GM18870 (cell line): ENCODE measurements at regions not wholly inside any gene's neighbourhood (a gene's known extent, or its start where the extent isn't known, plus 50 kb on each side); places are given as distances from the start of the nearest gene placed in this dataset.

Source experiments
- ATAC-seq: cut with Tn5 transposase; IDR thresholded peaks from one replicate; pipeline ENCODE4 v1.9.1; 2021; ENCODE audit warnings: moderate library complexity; ENCODE audit not compliant: unreplicated experiment

DNA sequence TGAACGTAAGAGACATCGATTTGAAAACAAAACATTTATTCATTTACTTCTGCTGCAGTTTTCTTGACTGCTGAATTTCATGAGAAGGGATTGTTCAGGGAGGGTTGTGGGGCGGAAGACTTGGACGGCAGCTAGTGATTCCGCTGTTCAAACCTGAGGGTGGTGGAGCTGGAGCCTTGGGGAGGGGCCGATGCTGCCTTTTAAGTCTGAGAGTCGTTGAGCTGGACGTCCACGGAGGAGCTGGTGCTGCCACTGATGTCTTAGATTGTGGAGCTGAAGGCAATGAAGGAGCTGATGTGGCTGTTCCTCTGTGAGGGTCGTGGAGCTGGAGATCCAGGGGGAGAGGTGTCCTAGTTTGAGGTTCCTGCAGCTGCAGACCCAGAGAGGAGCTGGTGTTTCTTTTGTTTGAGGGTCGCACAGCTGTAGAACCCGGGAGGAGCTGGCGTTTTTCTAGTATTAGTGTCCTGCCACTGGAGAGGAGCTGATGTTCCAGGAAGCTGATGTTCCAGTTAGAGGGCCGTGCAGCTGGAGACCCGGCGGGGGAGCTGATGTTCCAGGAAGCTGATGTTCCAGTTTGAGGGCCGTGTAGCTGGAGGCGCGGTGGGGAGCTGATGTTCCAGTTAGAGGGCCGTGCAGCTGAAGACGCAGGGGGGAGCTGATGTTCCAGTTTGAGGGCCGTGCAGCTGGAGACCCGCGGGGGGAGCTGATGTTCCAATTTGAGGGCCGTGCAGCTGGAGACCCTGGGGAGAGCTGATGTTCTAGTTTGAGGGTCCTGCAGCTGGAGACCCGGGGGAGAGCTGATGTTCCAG lies 150.9 kb downstream of the RTP5 start:
- no peak for ATAC-seq

DNA sequence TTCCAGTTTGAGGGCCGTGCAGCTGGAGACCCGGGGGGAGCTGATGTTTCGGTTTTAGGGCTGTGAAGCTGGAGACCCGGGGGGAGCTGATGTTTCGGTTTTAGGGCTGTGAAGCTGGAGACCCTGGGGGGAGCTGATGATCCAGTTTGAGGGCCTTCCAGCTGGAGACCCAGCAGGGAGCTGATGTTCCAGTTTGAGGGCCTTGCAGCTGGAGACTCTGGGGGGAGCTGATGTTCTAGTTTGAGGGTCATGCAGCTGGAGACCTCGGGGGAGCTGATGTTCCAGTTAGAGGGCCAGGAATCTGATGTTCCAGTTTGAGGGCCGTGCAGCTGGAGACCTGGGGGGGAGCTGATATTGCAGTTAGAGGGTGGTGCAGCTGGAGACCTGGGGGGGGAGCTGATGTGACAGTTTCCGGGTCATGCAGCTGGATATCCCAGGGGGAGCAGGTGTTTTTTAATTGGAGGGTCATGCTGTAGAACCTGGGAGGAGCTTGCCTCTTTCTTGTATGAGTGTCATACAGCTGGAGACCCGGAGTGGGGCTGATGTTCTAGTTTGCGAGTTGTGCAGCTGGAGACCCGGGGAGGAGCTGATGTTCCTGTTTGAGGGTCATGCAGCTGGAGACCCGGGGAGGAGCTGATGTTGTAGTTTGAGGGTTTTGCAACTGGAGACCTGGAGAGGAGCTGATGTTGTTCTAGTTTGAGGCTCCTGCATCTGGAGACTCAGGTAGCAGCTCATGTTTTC lies 153.2 kb downstream of the RTP5 start:
- no peak for ATAC-seq

DNA sequence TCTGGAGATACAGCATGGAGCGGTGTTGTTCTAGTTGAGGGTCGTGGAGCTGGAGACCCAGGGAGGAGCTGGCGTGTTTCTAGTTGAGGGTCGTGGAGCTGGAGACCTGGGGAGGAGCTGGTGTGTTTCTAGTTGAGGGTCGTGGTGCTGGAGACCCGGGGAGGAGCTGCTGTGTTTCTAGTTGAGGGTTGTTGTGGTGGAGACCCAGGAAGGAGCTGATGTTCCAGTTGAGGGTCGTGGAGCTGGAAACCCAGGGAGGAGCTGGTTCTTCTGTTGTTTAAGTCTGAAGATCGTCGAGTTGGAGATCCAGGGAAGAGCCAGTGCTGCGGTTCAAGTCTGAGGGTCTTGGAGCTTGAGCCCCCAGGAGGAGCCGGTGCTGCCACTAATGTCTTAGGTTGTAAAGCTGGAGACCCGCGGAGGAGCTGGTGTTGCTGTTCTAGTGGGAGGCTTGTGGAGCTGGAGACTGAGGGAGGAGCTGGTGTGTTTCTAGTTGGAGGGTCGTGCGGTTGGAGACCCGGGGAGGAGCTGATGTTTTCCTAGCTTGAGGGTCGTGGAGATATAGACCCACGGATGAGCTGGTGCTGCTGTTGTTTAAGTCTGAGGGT lies 155.3 kb downstream of the RTP5 start:
- ATAC-seq = no peak

DNA sequence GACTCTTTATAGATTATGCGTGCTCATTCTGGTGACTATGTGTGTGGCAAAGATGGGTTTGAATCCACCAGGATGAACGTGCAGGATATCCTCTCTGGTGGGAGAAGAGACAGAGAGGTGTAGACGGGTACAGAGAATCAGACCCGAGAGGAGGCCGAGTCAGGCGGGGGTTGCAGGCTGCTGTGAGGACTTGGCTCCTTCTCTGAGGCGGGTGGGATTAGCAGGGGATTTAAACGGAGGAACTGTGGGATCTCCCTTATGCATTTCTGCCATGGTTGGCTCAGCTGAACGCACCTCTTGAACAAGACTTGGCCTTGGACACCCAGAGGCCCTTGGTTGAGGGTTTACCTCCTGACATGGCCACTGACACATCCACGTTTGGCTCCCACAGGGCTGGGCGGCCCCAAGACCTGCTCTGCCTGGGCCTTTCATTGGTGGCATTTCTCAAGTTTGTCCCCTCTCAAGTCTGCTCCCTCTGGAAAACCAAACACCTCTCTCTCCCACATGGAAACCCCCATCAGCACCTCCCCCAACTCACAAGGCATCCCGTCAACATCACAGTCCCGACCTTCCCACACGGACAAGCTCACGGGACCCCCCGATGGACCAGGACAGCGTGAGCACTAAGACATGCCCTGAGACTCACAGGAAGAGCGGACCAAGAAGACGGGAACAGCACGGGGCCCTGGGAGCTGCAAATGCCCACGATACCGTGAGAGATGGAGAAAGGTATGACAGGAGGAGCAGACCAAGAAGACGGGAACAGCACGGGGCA lies 158.3 kb downstream of the RTP5 start:
- ATAC-seq = no peak

DNA sequence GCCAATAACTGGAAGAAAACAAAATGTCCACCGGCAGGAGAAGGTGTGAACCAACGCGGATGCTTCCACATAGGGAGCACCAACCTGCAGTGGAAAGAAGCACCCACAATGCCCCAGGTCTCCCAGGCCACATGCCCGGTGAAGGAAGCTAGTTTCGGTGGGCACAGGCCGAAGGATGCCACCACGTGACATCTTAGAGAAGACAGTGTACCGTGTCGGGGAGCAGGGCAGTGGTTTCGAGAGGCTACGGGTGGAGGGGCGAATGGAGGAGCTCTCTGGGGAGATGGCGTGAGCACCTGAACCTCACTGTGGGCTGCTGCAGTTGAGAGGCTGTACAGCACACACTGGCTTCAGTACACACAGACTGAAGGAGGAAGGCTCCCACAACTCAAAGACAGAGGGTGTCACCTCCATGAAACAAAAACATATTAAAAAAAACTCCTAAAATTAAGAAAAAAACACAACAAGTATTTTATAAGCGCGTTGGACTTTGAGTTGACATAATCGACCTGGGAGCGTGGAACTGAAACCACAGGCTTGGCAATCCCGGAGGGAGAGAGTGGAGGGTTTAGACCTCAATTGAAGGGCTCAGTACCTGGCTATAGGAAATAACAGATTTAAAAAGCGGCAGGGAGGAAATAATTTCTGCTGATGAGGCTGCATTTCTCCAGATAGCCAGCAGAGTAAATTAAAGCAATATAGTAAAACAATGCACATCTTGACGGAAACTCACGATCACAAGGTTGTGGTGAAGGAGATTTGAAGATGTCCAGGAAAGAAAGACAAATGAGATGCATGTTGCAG lies 160.1 kb downstream of the RTP5 start:
- no peak for ATAC-seq

DNA sequence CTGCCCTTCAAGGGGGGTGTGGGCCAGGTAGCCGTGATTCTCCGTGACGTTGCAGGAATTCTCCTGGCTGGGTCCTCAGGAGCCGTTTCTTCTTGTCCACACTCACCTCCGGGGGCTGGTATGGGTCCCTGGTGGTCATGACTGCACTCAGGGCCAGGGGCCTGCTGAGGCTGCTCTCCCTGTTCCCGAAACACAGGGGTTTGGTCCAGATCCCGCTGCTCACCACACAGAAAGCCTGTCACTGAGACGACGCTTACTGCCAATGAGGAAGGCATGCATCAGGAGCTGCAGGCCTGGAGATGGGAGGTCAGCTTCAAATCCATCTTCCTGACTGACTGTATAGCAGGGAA lies 160.7 kb downstream of the RTP5 start:
- no peak for ATAC-seq

DNA sequence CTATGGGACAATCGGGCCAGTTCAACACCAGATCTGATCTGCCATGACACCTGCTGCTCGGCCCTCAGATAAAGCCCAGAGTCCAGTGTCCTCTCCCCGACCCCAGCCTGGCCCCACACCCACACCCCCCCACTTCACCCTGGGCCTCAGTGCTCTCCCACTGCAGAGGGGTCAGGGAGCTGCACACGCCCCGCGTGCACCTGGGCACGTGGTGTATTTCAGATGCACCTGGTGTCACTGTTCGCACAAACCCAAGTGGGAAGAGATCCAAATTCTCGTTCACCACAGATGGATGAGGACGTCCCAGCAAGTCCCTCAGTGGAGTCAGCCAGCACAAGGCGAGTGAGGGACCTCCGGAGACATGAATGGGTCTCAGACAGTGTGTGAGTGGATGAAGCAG lies 161.3 kb downstream of the RTP5 start:
- ATAC-seq = no peak

DNA sequence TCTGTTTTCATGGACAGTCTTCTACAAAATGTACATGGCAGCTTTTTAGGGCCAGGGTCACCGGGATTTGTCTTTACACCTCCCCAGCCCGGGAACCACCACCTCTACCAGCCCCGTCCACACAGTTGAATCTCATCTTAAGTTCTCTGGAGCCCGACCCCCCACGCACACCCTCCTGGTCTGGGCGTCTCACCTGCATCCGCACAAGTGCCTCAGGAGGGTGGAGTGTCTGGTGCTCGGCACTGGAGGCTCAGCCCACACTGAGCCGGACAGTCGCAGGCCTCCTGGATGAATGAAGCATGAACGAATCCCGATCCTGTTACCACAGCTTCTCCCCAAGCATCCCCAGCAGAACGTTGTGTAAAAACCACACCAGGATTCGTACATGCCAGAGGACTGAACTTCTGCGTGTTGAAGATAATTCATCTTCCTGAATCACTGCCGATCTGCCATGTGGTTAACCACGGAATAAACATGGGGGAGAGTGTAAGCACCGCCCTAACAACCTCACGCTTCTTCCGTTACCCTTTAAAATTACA lies 162.0 kb downstream of the RTP5 start:
- ATAC-seq = no peak

DNA sequence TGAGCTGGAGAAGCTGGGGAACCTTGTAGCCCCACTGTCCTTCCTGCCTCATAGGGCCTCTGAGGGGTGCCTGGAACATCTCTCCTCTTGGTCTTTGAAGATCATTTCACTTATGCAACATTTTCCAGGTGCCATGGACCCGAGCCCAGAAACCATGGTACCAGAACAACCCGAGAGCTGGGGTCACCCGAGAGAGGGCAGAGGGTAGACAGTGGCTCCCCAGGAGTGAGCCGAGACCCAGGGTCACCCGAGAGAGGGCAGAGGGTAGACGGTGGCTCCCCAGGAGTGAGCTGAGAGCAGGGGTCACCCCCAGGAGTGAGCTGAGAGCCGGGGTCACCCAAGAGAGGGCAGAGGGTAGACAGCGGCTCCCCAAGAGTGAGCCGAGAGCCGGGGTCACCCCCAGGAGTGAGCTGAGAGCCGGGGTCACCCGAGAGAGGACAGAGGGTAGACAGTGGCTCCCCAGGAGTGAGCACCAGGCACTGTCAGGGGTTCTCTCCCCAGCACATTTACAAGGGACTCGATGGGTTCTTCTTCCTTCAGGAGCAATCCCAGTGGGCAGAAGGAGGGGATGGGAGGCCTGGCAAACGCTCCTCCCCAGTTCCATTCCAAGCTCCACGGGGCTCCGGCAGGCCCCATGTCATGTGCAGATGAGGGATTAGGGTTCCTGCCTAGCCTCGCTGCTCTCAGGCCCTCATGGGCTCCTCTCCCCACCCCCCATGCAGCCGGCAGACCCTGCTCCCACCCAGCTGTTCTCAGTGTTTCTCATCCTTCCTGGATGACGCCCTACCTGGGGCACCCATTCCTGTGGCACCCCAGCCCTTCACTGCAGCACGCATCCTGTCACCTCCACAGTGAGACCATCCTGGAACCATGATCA lies 163.5 kb downstream of the RTP5 start:
- no peak for ATAC-seq

DNA sequence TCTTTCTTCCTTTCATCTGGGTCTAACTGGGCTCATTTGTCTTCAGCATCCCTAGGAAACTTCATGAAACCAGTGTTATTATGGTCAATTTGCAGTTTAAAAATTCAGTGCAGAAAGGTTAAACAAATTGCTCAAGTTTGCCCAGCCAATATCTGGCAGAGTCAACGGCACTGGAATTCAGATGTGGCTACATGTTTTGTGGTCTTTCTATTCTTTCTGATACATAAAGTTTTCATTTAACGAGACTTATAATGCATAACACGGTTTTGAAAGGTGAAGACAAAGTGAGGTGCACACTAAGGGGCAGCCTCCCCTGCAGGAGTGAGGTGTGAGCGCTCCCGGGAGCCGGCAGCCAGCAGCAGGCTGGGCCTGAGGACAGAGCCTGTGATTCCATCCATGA lies 164.6 kb downstream of the RTP5 start:
- no peak for ATAC-seq

DNA sequence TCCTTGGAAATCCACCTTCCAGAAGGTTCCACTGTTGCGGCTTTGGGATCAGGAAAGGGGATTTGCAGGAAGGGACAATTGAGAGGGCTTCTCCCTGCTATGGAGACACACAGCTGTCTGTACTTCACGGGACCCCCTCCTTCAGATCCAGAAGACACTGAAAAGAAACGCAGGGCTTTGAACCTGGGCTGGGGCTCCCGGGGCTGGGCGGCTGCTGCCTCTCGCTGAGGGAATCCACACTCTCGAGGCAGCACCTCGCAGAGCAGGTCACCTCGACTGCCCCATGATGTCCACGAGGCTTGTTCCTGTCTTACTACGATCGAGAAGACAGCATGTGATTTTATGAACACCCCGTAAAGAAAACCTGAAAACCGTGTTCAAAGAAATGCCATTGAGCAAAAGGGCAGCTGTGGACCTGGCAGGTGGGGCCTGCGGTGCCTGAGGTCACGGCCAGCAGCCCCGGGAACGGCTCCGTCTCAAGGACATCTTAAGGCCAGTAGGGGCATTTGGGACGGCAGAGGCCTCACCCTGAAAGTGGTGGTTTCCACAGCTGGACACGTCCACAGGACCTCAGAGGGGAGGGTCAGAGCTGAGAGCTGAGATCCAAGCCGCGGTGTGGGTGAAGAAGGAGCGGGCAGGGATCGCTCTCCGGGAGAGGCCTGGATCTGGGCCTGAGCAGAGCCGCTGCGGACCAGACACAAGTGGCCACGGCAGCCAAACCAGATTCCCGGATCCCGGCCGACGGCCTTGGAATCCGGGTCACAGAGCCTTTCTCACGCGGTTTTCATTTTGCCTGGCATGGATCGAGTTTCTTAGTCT lies 165.7 kb downstream of the RTP5 start:
- ATAC-seq = no peak

DNA sequence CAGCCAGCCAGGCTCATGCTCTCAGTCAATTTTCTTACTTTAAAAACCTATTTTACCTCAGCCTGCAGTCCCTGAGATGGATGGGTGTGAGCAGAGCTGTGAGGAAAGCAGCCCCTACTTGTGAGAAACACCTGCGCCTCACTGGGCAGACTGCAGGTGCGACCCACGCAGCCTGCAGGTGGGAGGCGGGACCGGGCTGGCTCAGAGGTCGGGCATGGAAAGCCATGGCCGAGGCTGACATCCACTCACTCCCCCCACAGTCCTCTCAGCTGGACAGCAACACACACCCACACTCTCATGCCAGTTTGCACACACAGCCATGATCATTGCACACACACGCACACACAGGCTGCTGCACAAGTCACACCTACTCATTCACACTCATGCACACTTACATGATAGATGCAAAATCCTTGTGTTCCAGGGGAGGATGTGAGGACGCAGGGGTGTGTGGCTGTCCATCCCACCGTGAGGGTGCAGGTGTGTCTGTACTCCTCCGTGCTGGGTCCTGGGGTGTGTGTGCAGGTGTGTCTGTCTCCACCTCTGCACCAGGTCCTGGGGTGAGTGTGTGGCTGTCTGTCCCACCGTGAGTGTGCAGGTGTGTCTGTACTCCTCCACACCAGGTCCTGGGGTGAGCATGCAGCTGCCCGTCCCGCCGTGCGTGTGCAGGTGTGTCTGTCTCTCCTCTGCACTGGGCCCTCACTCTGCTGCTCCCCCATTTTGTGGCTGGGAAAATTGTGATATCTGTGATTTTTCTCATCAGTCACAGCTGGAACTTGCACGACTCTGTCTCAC lies 166.5 kb downstream of the RTP5 start:
- ATAC-seq = no peak

DNA sequence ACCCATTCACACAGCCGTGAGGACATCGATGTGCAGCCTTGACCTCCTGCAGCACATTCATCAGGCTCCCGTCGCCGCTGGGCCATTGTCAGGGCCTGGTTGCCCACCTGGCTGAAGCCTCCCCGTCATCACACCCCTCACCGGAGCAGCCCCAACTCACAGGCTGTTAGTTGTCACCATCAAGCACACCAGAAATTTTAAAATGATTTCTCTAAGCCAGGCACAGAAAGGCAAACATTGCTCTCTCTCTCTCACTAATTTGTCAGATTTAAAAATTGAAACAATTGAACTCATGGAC lies 167.1 kb downstream of the RTP5 start:
- ATAC-seq = no peak

DNA sequence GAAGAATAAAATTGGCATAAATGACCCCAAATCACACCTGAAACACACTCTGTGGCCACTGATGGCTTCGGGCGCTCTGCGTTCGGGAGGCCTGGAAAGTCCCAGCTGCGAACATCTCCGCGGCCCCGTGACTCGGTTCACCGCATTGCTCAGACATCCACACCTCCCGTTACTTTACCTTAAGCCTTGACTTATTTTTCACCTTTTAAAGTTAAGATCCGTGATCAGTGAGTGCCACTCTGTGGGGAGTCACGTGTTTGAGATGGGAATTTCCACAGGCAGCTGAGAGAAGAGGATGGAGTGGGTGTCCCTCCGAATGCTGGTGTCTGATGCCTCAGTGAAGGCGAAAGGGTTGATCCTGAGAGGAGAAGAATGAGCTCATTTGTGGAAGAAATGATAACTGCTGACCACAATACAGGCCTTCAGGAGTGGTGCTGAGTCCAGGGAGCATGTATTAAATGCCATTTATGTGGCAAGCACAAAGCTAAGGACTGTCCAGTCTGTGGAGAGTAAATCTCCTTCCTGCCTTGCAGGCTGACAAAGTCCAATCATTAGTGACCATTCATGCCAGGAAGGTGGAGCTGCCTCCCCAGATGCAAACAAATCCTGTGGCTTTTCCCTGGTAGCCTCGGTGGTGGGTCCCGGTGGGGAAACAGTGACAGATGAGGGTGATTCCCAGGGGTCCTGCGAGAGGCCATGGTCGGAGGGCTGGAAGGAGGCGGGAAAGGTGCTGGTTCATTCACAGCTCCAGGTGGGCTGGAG lies 168.8 kb downstream of the RTP5 start:
- ATAC-seq = no peak

DNA sequence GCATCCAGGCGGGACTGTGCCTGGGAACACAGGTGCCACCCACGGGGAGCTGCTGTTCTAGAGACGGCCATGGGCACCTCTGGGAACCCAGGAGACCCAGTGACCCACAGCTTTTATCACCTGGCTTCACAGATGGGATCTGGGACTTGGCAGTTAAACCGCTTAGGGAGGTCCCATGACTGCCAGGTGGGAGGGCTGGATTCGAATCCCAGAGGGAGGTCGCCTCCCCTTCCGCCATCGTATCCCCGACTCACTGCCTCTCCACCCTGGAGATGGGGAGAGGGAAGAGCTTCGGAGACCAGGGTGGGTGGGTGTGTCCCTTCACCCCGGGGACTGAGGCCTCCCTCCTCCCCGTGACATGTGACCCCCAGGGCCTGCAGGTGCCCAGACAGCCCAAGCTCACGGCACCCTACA lies 169.4 kb downstream of the RTP5 start:
- no peak for ATAC-seq

DNA sequence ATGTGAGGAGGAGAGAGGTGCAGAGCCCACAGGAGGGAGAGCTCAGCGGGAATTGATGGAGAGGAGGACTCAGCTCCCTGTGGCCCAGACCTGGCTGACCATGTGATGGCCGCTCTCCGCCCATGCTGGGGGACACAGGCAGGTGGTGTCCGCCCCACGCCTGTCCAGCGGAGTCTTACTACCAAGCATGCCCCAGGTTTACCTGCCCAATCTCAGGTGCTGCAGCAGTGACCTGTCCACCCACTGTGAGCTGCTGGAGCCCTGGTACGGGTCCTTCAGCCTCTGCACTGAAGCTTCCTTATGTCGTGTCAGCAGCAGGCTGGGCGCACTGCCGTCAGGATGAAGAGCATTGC lies 170.8 kb downstream of the RTP5 start:
- ATAC-seq = no peak

DNA sequence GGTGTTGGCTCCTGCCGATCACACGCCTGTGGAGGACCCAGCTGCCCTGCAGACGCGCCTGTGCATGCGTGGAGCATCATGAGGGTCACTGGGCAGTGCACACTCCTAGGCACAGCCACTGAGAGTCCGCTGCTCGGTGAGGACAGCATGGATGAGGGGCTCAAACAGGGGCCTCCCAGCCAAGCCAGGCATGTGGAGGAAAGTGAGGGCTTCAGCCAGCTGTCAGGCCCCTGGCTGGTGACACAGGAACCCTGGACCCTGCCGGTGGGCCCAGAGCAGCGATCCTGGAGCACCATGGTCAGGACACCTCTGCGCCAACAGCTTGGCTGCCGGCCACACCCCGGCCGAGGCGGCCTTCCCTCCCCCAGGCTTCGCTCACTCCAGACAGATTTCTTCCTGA lies 171.2 kb downstream of the RTP5 start:
- ATAC-seq = no peak
